NT2/D1 (cell line): ENCODE measurements at regions not wholly inside any gene's neighbourhood (a gene's known extent, or its start where the extent isn't known, plus 50 kb on each side); places are given as distances from the start of the nearest gene placed in this dataset.

Experiments
- DNase-seq: peaks from one replicate; pipeline ENCODE4 v3.0.0-alpha.2; 2011; ENCODE audit warnings: low read depth, low spot score
- H3K27me3 ChIP-seq: 2 replicates; pipeline ENCODE4 v1.6.0; 2011; ENCODE audit warnings: mild to moderate bottlenecking; ENCODE audit not compliant: insufficient read length, insufficient read depth
- H3K36me3 ChIP-seq: 2 replicates; pipeline ENCODE4 v1.6.1; 2011; ENCODE audit warnings: mild to moderate bottlenecking, low read length, mixed read lengths; ENCODE audit not compliant: insufficient read depth, insufficient read length
- H3K4me1 ChIP-seq: 2 replicates; pipeline ENCODE4 v1.5.1; 2011; ENCODE audit not compliant: insufficient read depth, insufficient read length
- H3K4me3 ChIP-seq: 2 replicates; pipeline ENCODE4 v1.5.1; 2011; ENCODE audit warnings: low read depth; ENCODE audit not compliant: insufficient read length
- H3K9ac ChIP-seq: 2 replicates; pipeline ENCODE4 v1.6.0; 2011; ENCODE audit warnings: low read depth; ENCODE audit not compliant: insufficient read length
- H3K9me3 ChIP-seq: 2 replicates; pipeline ENCODE4 v1.5.1; 2011; ENCODE audit warnings: mild to moderate bottlenecking, low read length; ENCODE audit not compliant: insufficient read depth
- SUZ12 ChIP-seq: IDR thresholded peaks from 2 replicates; pipeline ENCODE4 v1.6.1; 2011; ENCODE audit not compliant: insufficient read length, insufficient read depth; ENCODE audit errors: extremely low read depth
- YY1 ChIP-seq: IDR thresholded peaks from 2 replicates; pipeline ENCODE4 v1.6.1; 2011; ENCODE audit not compliant: insufficient read length, insufficient read depth
- ZNF274 ChIP-seq: IDR thresholded peaks from 2 replicates; pipeline ENCODE4 v1.6.1; 2011; ENCODE audit warnings: mild to moderate bottlenecking, low read depth, low read length

DNA sequence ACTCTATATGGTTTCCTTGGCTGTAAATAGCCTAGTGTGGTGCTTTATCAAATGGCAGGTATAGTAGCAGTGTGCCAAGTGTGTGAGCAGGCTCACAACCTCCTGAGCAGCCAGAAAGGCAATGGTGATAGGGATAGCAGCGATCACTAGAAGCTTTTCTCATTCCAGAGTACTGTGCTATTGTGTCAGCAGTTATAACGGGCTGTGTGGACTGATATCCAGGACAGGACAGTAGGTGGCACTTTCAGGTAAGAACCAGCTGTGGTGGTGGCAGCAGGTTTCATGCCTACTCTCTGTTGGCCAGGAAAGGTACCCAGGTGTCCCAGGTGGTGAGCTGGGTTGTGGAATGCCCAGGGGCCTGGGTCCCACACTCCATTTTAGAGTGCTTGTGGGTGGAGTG is 448.8 kb upstream of the BTBD3 start:
- TF ChIP-seq YY1 = no peak
- TF ChIP-seq ZNF274 = no peak
- TF ChIP-seq SUZ12 = no peak
- Histone ChIP-seq H3K27me3 (no peaks in the 10 kb centered on the region), H3K36me3 (no peaks in the 10 kb centered on the region), H3K9ac (no peak overlapping the region), H3K4me3 (no peak overlapping the region), H3K9me3 (no peaks in the 10 kb centered on the region), H3K4me1 (no peaks in the 10 kb centered on the region)
- DNase-seq = no peak

DNA sequence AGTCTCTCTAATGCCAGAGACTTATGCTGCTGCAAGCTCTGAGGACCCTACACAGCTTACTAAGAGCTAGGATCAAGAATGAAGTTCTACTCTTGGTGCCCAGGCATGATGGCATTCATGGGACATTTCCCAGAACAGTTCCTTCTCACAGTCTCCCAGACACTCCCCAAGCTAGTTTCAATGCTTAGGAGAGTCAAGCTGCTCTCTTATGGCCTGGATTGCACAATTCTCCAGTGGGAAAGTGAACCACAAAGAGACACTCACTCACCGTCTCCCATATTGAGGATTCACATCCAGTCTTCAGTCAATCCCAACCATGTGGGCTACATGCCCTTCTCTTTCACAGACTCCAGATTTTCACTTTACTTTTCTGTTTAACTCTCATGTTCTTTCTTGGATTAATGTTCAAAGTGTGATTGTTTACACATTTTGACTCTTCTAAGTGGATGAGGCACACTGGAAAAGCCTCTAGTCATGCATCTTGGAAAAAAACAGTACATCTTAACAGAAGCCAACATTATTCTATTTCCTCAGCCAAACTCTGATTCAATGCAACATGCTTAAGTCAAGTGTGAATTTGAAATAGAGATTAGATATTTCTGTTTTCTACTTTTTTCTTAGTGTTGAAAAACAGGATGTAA is 447.8 kb upstream of the BTBD3 start:
- TF ChIP-seq YY1 (no peak), ZNF274 (no peak)
- Histone ChIP-seq H3K9ac (no peak overlapping the region), H3K4me1 (no peaks in the 10 kb centered on the region), H3K4me3 (no peak overlapping the region), H3K27me3 (no peaks in the 10 kb centered on the region), H3K36me3 (no peaks in the 10 kb centered on the region), H3K9me3 (no peaks in the 10 kb centered on the region)
- no peak for DNase-seq

DNA sequence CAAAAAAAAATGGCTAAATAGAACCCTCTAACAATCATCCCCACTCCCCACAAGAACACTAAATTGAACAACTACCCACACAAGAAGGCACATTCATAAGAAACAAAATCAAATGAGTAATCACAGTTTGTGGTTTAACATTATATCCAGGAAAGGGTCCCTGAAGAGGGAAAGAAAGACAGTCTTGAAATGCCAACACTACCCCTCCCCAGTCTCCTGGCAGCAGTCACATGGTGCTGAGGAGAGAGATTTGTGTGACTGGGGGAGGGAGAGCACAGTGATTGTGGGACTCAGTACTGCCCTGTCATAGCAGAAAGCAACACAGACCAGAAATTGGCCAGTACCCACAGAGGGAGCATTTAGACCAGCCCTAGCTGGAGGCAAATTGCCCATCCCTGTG is 443.7 kb upstream of the BTBD3 start:
- Histone ChIP-seq H3K4me3 (no peak overlapping the region), H3K4me1 (no peaks in the 10 kb centered on the region), H3K9ac (no peak overlapping the region), H3K9me3 (peaks cover 6% of the 10 kb centered on the region; the same call in 1 of the 2 replicates), H3K27me3 (no peaks in the 10 kb centered on the region), H3K36me3 (no peaks in the 10 kb centered on the region)
- no peak for TF ChIP-seq ZNF274
- TF ChIP-seq YY1 = no peak
- TF ChIP-seq SUZ12 = no peak
- no peak for DNase-seq

DNA sequence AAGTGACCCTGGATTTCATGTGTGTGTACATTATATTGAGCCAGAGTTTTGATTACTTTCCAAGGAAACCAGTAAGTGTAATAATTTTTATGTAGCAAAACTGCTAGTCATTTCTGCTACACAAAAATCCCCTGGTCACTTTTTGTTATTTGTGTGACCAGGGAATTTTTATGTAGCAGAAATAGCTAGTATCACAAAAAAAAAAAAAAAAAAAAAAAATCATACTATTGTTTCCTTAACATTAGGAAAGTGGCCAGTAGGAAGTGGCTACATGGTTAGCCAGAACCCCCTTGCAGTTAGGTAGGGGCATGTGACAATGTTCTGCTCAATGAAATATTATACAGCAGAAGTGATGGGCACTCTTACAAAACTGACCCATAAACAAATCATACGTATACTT is 434.0 kb upstream of the BTBD3 start:
- H3K9me3 ChIP-seq = no peaks in the 10 kb centered on the region
- no peak overlapping the region for H3K9ac ChIP-seq
- no peak for DNase-seq
- TF ChIP-seq SUZ12 (no peak), YY1 (no peak), ZNF274 (no peak)
- no peaks in the 10 kb centered on the region for H3K27me3 ChIP-seq
- H3K4me1 ChIP-seq = no peaks in the 10 kb centered on the region
- H3K4me3 ChIP-seq = no peak overlapping the region
- no peaks in the 10 kb centered on the region for H3K36me3 ChIP-seq

DNA sequence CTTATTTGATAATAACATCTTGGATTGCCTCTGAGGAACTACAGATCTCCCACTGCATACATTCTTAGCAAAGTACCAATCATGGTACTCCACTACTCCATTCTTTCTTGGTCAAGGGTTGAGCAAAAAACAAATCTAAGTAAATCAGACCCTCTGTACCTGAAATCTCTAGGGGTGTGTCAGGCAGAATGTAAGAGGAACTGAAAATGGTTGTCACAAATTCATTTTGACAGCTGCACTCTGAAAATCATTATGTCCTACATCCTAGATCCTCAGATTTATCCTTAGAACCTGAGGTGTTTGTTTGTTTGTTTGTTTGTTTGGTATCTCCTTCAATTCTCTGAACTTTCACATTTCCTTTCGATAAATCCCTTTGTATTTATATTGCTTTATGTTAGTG is 433.2 kb upstream of the BTBD3 start:
- no peaks in the 10 kb centered on the region for H3K9me3 ChIP-seq
- no peaks in the 10 kb centered on the region for H3K27me3 ChIP-seq
- H3K9ac ChIP-seq = no peak overlapping the region
- no peaks in the 10 kb centered on the region for H3K4me1 ChIP-seq
- DNase-seq = no peak
- H3K36me3 ChIP-seq = no peaks in the 10 kb centered on the region
- TF ChIP-seq SUZ12 (no peak), ZNF274 (no peak), YY1 (no peak)
- H3K4me3 ChIP-seq = no peak overlapping the region

DNA sequence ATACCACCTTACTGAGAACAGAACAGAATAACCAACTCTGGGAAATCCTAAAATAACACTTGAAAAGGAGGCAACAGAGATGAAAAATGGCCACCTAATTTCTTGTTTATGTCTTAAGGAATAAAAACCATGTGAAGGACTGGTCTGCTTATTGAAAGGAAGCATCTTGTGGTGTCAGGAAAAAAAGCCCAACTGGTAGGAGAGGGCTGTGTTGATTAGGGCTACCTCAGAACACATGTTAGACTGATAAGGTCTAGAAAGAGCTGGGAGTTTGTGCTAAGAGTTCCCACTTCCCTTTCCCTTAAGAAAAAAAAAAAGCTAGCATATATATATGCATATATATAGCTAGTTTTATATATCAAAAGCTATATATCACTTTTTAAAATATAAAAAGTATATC is 425.3 kb upstream of the BTBD3 start:
- Histone ChIP-seq H3K4me1 (no peaks in the 10 kb centered on the region), H3K4me3 (no peak overlapping the region), H3K9me3 (no peaks in the 10 kb centered on the region), H3K27me3 (no peaks in the 10 kb centered on the region), H3K36me3 (no peaks in the 10 kb centered on the region), H3K9ac (no peak overlapping the region)
- DNase-seq = no peak
- TF ChIP-seq ZNF274 = no peak
- no peak for TF ChIP-seq SUZ12
- no peak for TF ChIP-seq YY1

DNA sequence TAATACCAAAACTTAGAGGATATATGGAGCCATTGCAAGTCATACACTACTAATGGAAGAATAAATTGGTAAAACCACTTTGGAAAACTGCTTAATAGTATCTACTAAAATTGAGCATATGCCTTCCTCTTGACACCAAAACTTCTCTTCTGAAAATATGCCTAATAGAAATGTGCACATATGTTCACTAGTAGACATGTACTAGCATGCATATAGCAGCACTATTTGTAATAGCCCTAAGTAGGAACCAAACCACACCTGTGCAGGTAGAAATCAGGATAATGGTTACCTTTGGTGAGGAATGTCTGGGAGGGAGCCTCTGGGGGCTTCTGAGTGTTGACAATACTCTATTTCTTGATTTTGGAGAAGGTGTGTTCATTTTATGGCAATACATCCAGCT is 424.8 kb upstream of the BTBD3 start:
- Histone ChIP-seq H3K9me3 (no peaks in the 10 kb centered on the region), H3K36me3 (no peaks in the 10 kb centered on the region), H3K27me3 (no peaks in the 10 kb centered on the region), H3K4me1 (no peaks in the 10 kb centered on the region), H3K9ac (no peak overlapping the region), H3K4me3 (no peak overlapping the region)
- TF ChIP-seq YY1 = no peak
- TF ChIP-seq ZNF274 = no peak
- TF ChIP-seq SUZ12 = no peak
- no peak for DNase-seq

DNA sequence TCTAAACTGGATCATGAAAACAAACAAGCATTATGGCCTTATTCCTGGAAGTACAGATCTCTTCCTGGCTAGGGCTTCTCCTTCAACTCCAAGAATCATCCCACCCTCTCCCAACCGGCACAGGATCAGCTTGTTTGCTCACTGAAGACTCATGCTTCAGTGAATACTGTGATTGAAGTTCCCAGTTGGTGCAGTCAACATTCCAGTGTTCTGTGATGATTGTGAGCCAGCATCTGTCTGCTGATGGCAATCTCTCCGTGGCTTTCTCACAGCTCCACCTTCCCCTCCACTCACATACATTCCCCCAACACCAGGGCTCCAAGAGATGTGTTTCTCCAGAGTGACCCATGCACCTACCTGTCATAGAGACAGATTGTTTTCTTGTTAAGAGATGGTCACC is 421.3 kb upstream of the BTBD3 start:
- Histone ChIP-seq H3K36me3 (no peaks in the 10 kb centered on the region), H3K9me3 (no peaks in the 10 kb centered on the region), H3K9ac (no peak overlapping the region), H3K4me1 (no peaks in the 10 kb centered on the region), H3K27me3 (no peaks in the 10 kb centered on the region), H3K4me3 (no peak overlapping the region)
- DNase-seq = no peak
- no peak for TF ChIP-seq YY1
- TF ChIP-seq ZNF274 = no peak
- TF ChIP-seq SUZ12 = no peak
